Neural progenitor cell (in vitro differentiated cells): ENCODE measurements at regions not wholly inside any gene's neighbourhood (a gene's known extent, or its start where the extent isn't known, plus 50 kb on each side); places are given as distances from the start of the nearest gene placed in this dataset.
"Not testable (repeated sequence)": the region's sequence is repeated elsewhere in the genome, so short reads cannot be mapped to it uniquely, and the experiment has no call there.

Experiments used
- CTCF ChIP-seq: fragments of 200-600 bp; sonication (generic); IDR thresholded peaks from 2 replicates; pipeline ENCODE4 v1.5.1; 2017; ENCODE audit warnings: antibody characterized with exemption, mild to moderate bottlenecking
- EZH2 ChIP-seq: fragments of 200-600 bp; sonication (generic); IDR thresholded peaks from 2 replicates; pipeline ENCODE4 v1.6.1; 2017; ENCODE audit warnings: antibody characterized with exemption, mild to moderate bottlenecking, moderate library complexity

- not testable (repeated sequence) for TF ChIP-seq CTCF, EZH2
Observed at GRCh38 chr7:82595795-82596194, 152.2 kb upstream of the CACNA2D1 start.
